IMR-90 (cell line): ENCODE measurements at regions not wholly inside any gene's neighbourhood (a gene's known extent, or its start where the extent isn't known, plus 50 kb on each side); places are given as distances from the start of the nearest gene placed in this dataset.

Experiments used
- BHLHE40 ChIP-seq: fragments of 150-350 bp; IDR thresholded peaks from 2 replicates; pipeline ENCODE4 v1.6.1; 2016; ENCODE audit warnings: mild to moderate bottlenecking, low read depth, low read length
- CEBPB ChIP-seq: IDR thresholded peaks from 2 replicates; pipeline ENCODE4 v1.6.1; 2012; ENCODE audit warnings: low read depth, low read length, improper control_type of control experiment
- MAFK ChIP-seq: IDR thresholded peaks from 2 replicates; pipeline ENCODE4 v1.6.1; 2012; ENCODE audit warnings: low read depth, low read length, improper control_type of control experiment
- MAZ ChIP-seq: IDR thresholded peaks from 2 replicates; pipeline ENCODE4 v1.6.1; 2012; ENCODE audit warnings: low read depth, mild to moderate bottlenecking, low read length, improper control_type of control experiment, moderate library complexity, borderline replicate concordance
- MXI1 ChIP-seq: IDR thresholded peaks from 2 replicates; pipeline ENCODE4 v1.6.1; 2012; ENCODE audit warnings: low read depth, mild to moderate bottlenecking, low read length, moderate library complexity, borderline replicate concordance
- NFE2L2 ChIP-seq: fragments of 150-350 bp; IDR thresholded peaks from 2 replicates; pipeline ENCODE4 v1.6.1; 2016; ENCODE audit warnings: low read depth, mild to moderate bottlenecking, low read length
- POLR2A ChIP-seq: IDR thresholded peaks from 2 replicates; pipeline ENCODE4 v1.6.1; 2012; ENCODE audit warnings: mild to moderate bottlenecking, low read depth, low read length
- RAD21 ChIP-seq: IDR thresholded peaks from 2 replicates; pipeline ENCODE4 v1.6.1; 2012; ENCODE audit warnings: low read length, improper control_type of control experiment
- RCOR1 ChIP-seq: IDR thresholded peaks from 2 replicates; pipeline ENCODE4 v1.6.1; 2012; ENCODE audit warnings: mild to moderate bottlenecking, low read length, improper control_type of control experiment; ENCODE audit not compliant: insufficient replicate concordance
- RFX5 ChIP-seq: IDR thresholded peaks from 2 replicates; pipeline ENCODE4 v1.8.0; 2012; ENCODE audit warnings: low read depth, mild to moderate bottlenecking, low read length, moderate library complexity
- TF ChIP-seq, protein P1 (sequence below): conservative IDR thresholded peaks from 2 replicates; pipeline ENCODE4 v1.5.1; 2012; ENCODE audit warnings: mild to moderate bottlenecking, low read depth, low read length, improper control_type of control experiment

DNA sequence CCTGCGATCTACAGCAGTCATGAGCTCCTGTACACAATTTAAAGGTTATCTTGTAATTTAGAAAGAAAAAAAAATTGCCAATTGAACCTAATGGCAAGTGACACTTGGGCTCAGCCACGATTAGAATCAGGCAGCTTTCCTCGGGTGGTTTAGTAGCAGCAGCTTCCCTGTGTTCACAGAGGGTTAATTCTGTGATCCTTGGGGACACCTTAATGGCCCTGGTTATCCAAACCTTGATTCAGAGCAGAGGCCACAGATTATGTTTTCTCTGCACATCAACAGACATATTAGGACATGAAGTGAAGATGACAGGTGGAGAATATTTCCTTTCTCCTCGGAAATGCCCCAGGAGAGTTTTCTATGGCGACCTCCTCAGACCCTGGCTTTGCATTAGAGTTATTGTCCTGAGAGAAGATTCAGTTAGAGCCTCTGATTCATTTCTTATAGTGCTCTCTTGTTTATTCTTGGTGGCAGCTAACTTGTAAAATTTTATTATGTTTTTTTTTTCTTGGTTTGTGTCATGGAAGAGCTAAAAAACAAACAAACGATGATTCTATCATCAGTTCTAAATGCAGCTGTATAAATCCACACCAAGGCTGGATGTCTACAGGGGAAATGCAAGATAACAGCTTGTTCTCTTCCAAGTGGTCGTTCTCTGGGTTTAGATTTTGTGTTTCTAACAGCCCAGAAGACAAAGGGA, 351.2 kb upstream of the DYNLRB2 start:
- no peak for TF ChIP-seq RFX5
- TF ChIP-seq, protein P1, sequence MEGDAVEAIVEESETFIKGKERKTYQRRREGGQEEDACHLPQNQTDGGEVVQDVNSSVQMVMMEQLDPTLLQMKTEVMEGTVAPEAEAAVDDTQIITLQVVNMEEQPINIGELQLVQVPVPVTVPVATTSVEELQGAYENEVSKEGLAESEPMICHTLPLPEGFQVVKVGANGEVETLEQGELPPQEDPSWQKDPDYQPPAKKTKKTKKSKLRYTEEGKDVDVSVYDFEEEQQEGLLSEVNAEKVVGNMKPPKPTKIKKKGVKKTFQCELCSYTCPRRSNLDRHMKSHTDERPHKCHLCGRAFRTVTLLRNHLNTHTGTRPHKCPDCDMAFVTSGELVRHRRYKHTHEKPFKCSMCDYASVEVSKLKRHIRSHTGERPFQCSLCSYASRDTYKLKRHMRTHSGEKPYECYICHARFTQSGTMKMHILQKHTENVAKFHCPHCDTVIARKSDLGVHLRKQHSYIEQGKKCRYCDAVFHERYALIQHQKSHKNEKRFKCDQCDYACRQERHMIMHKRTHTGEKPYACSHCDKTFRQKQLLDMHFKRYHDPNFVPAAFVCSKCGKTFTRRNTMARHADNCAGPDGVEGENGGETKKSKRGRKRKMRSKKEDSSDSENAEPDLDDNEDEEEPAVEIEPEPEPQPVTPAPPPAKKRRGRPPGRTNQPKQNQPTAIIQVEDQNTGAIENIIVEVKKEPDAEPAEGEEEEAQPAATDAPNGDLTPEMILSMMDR: no peak
- TF ChIP-seq POLR2A: no peak
- TF ChIP-seq RCOR1: no peak
- no peak for TF ChIP-seq MAZ
- no peak for TF ChIP-seq CEBPB
- TF ChIP-seq MXI1: no peak
- no peak for TF ChIP-seq RAD21
- no peak for TF ChIP-seq BHLHE40
- no peak for TF ChIP-seq MAFK
- TF ChIP-seq NFE2L2: no peak
